ENCODE measurements at regions not wholly inside any gene's neighbourhood (a gene's known extent, or its start where the extent isn't known, plus 50 kb on each side); places are given as distances from the start of the nearest gene placed in this dataset.

DNA sequence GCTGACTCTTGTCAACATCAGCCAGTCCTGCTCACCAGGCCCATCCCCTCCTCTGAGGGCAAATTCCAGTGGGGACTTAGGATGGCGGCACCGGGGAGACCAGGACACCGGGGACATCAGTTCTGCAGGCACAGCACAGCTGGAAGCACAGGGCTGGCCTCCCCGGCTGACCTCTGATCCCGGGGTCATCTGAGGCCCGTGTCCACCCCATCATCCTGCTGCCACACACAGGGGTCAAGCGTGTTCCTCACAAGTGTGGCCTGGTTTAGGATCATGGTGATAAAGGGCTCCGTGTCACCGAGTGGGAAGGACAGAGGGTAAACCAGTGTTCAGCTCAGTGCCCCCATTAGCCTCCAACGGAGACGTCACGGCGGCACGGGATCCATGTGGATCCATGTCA, 58.1 kb upstream of the CTDP1 start:
- H3K27me3 ChIP-seq (replicated peaks; ENCODE audit: control insufficient read depth, insufficient read depth, low read length): no peaks in the 10 kb centered on the region

GRCh38 chr18:79622004-79622403, 57.6 kb upstream of the CTDP1 start:
- no peaks in the 10 kb centered on the region for H3K36me3 ChIP-seq (ENCODE audit: control insufficient read depth, insufficient read depth, low read length)
- no peak for TF ChIP-seq CTCF (IDR thresholded peaks at IDR 0.05; ENCODE audit: insufficient read depth, low read length, poor library complexity, severe bottlenecking)
- no peak for DNase-seq (ENCODE audit: extremely low read depth, insufficient read length)
- H3K4me3 ChIP-seq (replicated peaks; ENCODE audit: low read depth, low read length): no peak overlapping the region
- no peaks in the 10 kb centered on the region for H3K27me3 ChIP-seq (replicated peaks; ENCODE audit: control insufficient read depth, insufficient read depth, low read length)

More for the DNA sequence above, 58.1 kb upstream of the CTDP1 start:
- DNase-seq (ENCODE audit: extremely low read depth, insufficient read length): no peak
- TF ChIP-seq CTCF (IDR thresholded peaks at IDR 0.05; ENCODE audit: insufficient read depth, low read length, poor library complexity, severe bottlenecking): no peak
- Histone ChIP-seq H3K4me3 (replicated peaks; ENCODE audit: low read depth, low read length) (no peak overlapping the region), H3K36me3 (ENCODE audit: control insufficient read depth, insufficient read depth, low read length) (no peaks in the 10 kb centered on the region)

DNA sequence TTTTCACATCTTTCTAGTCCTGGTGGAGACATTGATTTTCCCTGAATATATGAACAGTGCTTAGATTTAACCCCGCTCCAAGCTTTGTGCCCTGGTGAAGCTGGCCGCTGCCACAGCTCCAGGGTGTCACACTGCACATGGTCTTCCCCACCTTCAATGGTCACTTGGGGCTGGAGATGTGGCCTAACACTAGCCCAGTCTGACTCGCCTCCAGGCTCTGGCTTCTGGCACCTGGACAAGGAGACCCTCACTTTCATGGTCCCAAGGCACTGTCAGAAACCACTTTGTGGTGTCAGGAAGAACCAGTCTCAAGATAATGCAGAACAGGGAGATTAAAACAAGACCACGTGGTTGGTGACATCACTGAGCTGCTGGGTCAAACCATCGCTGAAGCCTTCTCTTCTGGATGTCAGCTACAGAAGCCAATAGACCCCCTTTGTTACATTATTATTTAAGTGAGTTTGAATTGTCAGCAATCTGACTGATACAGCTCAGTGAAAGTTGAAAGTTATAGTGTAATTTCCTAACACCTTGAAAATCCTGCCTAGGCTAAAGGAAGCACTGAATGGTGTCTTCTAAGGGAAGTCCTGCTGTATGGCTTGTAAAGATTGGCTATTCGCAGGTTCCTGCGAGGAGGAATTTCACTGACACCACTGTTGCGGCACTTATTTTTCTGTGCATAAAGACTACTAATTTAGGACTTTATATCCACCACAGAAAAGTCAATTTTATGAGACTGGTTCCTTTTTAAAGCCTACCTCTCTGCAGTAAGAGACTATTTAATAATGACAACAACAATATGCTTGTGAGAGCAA, 55.0 kb upstream of the CTDP1 start:
- no peak for TF ChIP-seq CTCF (IDR thresholded peaks at IDR 0.05; ENCODE audit: insufficient read depth, low read length, poor library complexity, severe bottlenecking)
- H3K36me3 ChIP-seq (ENCODE audit: control insufficient read depth, insufficient read depth, low read length): no peaks in the 10 kb centered on the region
- DNase-seq (ENCODE audit: extremely low read depth, insufficient read length): peak; percentile 43
- H3K27me3 ChIP-seq (replicated peaks; ENCODE audit: control insufficient read depth, insufficient read depth, low read length): no peaks in the 10 kb centered on the region
- H3K4me3 ChIP-seq (replicated peaks; ENCODE audit: low read depth, low read length): no peak overlapping the region

- no peaks in the 10 kb centered on the region for H3K27me3 ChIP-seq (replicated peaks; ENCODE audit: control insufficient read depth, insufficient read depth, low read length)
- no peaks in the 10 kb centered on the region for H3K36me3 ChIP-seq (ENCODE audit: control insufficient read depth, insufficient read depth, low read length)
- TF ChIP-seq CTCF (IDR thresholded peaks at IDR 0.05; ENCODE audit: insufficient read depth, low read length, poor library complexity, severe bottlenecking): no peak
- H3K4me3 ChIP-seq (replicated peaks; ENCODE audit: low read depth, low read length): no peak overlapping the region
- DNase-seq (ENCODE audit: extremely low read depth, insufficient read length): peak; percentile 67
These were observed 54.2 kb upstream of the CTDP1 start for GRCh38 chr18:79625195-79625923.

DNA sequence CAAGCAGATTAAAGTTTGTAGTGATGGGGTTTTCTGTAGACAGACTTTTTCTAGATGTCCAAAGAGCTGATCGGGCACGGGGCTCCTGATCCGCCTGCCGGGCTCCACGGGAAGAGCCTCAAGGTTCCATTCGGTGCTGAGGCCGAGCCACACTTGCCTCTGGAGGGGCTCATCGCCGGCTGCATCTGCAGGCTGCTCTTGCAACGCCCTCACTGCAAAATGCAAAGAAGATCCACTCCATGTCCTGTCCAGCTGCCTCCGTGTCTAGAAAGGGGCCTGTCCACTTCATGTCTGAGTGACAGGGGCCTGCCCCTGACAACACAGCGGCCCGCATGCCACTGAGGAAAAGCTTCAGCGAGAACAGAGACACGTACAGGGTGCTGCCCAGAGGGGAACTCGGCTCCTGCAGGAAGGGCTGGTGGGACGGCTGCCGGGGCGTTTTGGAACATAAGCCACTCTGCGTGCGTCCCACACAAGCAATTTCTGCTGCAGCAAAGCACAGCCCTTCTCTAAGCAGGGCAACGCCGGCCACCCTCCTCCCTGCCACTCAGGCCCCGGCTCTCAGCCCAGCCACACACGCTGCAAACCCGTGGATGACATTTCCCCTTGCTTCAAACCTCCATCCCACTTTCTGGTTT, 53.6 kb upstream of the CTDP1 start:
- H3K27me3 ChIP-seq (replicated peaks; ENCODE audit: control insufficient read depth, insufficient read depth, low read length): no peaks in the 10 kb centered on the region
- TF ChIP-seq CTCF (IDR thresholded peaks at IDR 0.05; ENCODE audit: insufficient read depth, low read length, poor library complexity, severe bottlenecking): no peak
- H3K4me3 ChIP-seq (replicated peaks; ENCODE audit: low read depth, low read length): no peak overlapping the region
- H3K36me3 ChIP-seq (ENCODE audit: control insufficient read depth, insufficient read depth, low read length): no peaks in the 10 kb centered on the region
- DNase-seq (ENCODE audit: extremely low read depth, insufficient read length): no peak
